Stomach smooth muscle (tissue), 2 donors: ENCODE measurements at regions not wholly inside any gene's neighbourhood (a gene's known extent, or its start where the extent isn't known, plus 50 kb on each side); places are given as distances from the start of the nearest gene placed in this dataset.
A peak's percentile ranks its signal among the peaks of the same experiment; 100 is the strongest.

ENCODE experiments used
- H3K27ac ChIP-seq: one replicate; pipeline ENCODE4 v1.7.0; 2013; ENCODE audit warnings: mild to moderate bottlenecking, low read length, inconsistent platforms
- H3K27me3 ChIP-seq, 2 donors: one replicate each; pipeline ENCODE4 v1.7.0; 2013; ENCODE audit warnings: low read length in 2 of 2; ENCODE audit not compliant: insufficient read depth in 2 of 2, control insufficient read depth in 1 of 2
- H3K36me3 ChIP-seq, 2 donors: one replicate each; pipeline ENCODE4 v1.7.0; 2013; ENCODE audit warnings: low read length in 2 of 2; ENCODE audit not compliant: control insufficient read depth in 2 of 2, insufficient read depth in 2 of 2
- H3K4me1 ChIP-seq: one replicate; pipeline ENCODE4 v1.7.0; 2013; ENCODE audit warnings: low read length; ENCODE audit not compliant: control insufficient read depth, insufficient read depth
- H3K4me3 ChIP-seq, 2 donors: one replicate each; pipeline ENCODE4 v1.7.0; 2013; ENCODE audit warnings: low read length in 2 of 2
- H3K9ac ChIP-seq, 2 donors: one replicate each; pipeline ENCODE4 v1.7.0; 2013; ENCODE audit warnings: low read length in 2 of 2, mild to moderate bottlenecking in 1 of 2
- H3K9me3 ChIP-seq, 2 donors: one replicate each; pipeline ENCODE4 v1.7.0; 2013; ENCODE audit warnings: low read length in 2 of 2; ENCODE audit not compliant: control insufficient read depth in 2 of 2
- donor health status: healthy.
- donor health status: Pancreatic carcinoma.

- no peaks in the 10 kb centered on the region for H3K36me3 ChIP-seq
- peak overlapping the region in 1 of 2 donors; percentile 15 for H3K4me3 ChIP-seq
- H3K27me3 ChIP-seq = no peaks in the 10 kb centered on the region
- H3K4me1 ChIP-seq = peaks cover 16% of the 10 kb centered on the region
- no peaks in the 10 kb centered on the region for H3K9me3 ChIP-seq
- no peak overlapping the region for H3K9ac ChIP-seq
- H3K27ac ChIP-seq = peak overlapping the region; percentile 18
Measured at GRCh38 chr3:188974856-188975599, 196.7 kb upstream of the TPRG1 start.

DNA sequence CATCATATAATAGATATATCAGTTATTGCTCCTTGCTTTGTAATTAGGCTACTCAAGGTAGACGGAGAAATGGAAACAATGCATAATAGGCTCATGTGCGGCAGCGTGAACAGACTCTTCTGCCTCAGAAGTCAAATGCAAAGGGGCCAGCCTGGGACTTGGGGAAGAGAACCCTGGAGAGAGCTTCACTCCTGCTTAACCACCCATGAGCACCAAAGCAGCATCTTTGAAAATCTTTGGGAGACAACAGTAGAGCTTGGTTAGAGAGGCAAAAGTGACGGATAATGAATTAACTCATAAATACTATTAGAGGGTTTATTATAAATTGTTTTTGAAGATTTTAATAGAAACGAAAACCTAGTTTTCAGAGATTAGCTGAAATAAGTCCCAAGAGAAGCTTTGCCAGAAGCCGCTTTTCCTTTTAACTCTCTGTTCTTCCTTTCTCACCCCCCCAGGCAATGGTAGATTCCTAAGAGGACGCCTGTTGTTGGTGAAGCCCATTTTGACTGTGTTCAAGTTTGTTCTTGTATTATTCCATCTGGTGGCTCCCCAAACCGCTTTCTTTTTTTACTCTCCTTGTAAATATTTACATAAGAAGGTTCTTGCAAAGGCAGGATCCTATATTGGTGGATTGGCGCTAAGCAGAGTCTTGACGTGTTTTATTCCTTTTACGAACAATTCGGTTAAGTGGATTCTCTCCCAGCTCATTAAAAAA lies 196.0 kb upstream of the TPRG1 start:
- H3K9ac ChIP-seq = peak overlapping the region in 1 of 2 donors; percentile 36
- no peak overlapping the region for H3K27ac ChIP-seq
- H3K4me1 ChIP-seq = peaks cover 16% of the 10 kb centered on the region
- H3K36me3 ChIP-seq = no peaks in the 10 kb centered on the region
- H3K9me3 ChIP-seq = no peaks in the 10 kb centered on the region
- H3K27me3 ChIP-seq = no peaks in the 10 kb centered on the region
- peak overlapping the region; percentile 40 to 49 for H3K4me3 ChIP-seq

DNA sequence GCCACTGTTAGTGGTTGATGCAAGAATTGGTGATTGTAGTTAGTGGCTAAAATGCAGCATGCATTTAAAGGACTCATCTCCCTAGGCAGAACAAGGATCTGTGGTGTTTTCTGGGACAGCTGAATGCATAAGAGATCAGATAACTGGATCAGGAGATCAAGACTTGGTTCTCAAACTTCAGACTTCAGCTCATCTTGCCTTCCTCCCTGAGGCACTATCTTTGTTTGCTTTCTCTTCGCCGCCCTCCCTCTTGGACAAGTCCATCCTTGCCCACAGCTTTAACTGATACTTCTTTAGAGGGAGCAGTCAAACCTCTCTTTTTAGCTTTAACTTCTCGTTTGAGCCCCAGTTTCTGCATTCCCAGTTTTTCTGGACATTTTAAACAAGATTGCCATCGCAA lies 195.4 kb upstream of the TPRG1 start:
- H3K27ac ChIP-seq = no peak overlapping the region
- H3K4me3 ChIP-seq = peak overlapping the region; percentile 40 to 49

GRCh38 chr3:188978421-188979171 lies 193.2 kb upstream of the TPRG1 start:
- Histone ChIP-seq H3K27me3 (no peaks in the 10 kb centered on the region), H3K4me3 (no peak overlapping the region), H3K9me3 (no peaks in the 10 kb centered on the region), H3K36me3 (no peaks in the 10 kb centered on the region), H3K27ac (no peak overlapping the region), H3K4me1 (peaks cover 16% of the 10 kb centered on the region), H3K9ac (no peak overlapping the region)

More for the DNA sequence above, 195.4 kb upstream of the TPRG1 start:
- Histone ChIP-seq H3K27me3 (no peaks in the 10 kb centered on the region), H3K36me3 (no peaks in the 10 kb centered on the region), H3K9me3 (no peaks in the 10 kb centered on the region), H3K4me1 (peaks cover 16% of the 10 kb centered on the region), H3K9ac (no peak overlapping the region)

- no peaks in the 10 kb centered on the region for H3K36me3 ChIP-seq
- peaks cover 13% of the 10 kb centered on the region for H3K4me1 ChIP-seq
- no peaks in the 10 kb centered on the region for H3K9me3 ChIP-seq
- H3K9ac ChIP-seq = no peak overlapping the region
- no peak overlapping the region for H3K27ac ChIP-seq
- no peak overlapping the region for H3K4me3 ChIP-seq
- H3K27me3 ChIP-seq = no peaks in the 10 kb centered on the region
Measured at GRCh38 chr3:188979248-188979647, 192.5 kb upstream of the TPRG1 start.

DNA sequence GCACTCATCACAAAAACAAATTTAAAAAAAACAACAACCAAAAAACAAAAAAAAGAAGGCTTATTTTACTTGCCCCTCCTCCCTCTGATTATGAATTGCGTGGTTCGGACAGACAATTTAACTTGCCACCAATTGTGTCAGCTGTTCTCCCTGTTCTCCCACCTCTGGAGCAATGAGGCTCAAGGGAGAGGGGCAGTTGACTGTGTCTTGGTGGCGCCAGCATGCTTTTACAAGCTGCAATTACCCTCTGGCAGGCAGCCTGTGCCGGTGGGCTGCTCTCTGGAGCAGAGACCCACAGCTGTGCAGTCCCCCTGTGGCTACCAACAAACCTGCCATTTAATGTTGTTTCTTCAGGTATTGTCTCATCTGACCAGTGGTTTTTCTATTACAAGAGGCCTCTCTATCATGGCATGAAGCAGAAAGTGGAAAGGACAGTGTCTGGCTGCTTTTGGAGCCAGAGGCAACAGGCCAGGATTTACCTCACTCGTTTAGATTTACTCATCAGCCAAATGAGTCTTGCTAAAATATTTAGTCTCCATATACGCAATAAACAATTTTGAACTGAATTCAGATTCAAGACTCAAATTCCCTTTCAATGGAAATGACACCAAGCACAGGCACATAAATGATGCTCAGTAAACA lies 192.0 kb upstream of the TPRG1 start:
- H3K27ac ChIP-seq = no peak overlapping the region

DNA sequence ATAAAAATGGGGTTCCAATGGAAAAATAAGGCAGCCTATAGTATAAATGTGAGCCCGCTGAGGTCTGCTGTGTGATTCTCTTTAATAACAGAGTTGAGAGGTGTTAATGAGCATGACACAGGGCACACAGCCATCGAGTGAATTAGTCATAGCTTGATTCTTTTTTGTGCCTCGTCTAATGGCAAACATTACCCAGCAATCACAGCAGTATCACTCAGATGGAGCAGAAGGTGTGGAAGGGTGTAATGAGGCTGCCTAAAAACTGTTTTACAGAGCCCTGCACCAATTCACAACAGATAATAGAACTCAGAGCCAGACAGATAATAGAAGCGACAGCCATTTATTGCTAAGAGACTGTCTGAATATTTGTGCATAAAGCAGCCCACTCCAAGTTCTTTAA lies 178.6 kb upstream of the TPRG1 start:
- Histone ChIP-seq H3K4me3 (no peak overlapping the region), H3K27ac (no peak overlapping the region), H3K36me3 (no peaks in the 10 kb centered on the region), H3K27me3 (no peaks in the 10 kb centered on the region), H3K9ac (no peak overlapping the region), H3K4me1 (no peaks in the 10 kb centered on the region), H3K9me3 (no peaks in the 10 kb centered on the region)

More for the DNA sequence above, 192.0 kb upstream of the TPRG1 start:
- Histone ChIP-seq H3K4me3 (no peak overlapping the region), H3K9me3 (no peaks in the 10 kb centered on the region), H3K4me1 (peaks cover 12% of the 10 kb centered on the region), H3K27me3 (no peaks in the 10 kb centered on the region), H3K9ac (no peak overlapping the region), H3K36me3 (no peaks in the 10 kb centered on the region)

DNA sequence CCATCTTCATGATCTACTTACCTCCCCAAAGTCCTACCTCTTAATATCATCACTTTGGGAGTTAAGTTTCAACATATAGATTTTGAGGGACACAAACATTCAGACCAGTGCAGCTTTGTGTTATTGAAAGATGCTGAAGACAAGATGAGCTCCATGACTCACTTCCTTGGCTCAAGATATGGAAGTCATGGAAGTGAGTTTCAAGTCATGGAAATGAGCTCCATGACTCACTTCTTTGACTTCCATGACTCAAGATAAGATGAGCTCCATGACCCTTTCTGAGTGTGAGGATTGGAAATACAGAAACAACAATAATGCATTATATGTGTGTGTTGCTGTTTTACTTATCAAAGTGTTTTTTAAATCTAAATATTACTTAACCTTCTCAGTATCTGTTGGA lies 170.2 kb upstream of the TPRG1 start:
- Histone ChIP-seq H3K27ac (no peak overlapping the region), H3K9ac (no peak overlapping the region), H3K27me3 (no peaks in the 10 kb centered on the region), H3K9me3 (no peaks in the 10 kb centered on the region), H3K4me3 (no peak overlapping the region), H3K36me3 (no peaks in the 10 kb centered on the region), H3K4me1 (no peaks in the 10 kb centered on the region)

- Histone ChIP-seq H3K27me3 (no peaks in the 10 kb centered on the region), H3K4me1 (no peaks in the 10 kb centered on the region), H3K4me3 (no peak overlapping the region), H3K27ac (no peak overlapping the region), H3K9me3 (no peaks in the 10 kb centered on the region), H3K36me3 (no peaks in the 10 kb centered on the region), H3K9ac (no peak overlapping the region)
Measured at GRCh38 chr3:189003410-189003809, 168.4 kb upstream of the TPRG1 start.

DNA sequence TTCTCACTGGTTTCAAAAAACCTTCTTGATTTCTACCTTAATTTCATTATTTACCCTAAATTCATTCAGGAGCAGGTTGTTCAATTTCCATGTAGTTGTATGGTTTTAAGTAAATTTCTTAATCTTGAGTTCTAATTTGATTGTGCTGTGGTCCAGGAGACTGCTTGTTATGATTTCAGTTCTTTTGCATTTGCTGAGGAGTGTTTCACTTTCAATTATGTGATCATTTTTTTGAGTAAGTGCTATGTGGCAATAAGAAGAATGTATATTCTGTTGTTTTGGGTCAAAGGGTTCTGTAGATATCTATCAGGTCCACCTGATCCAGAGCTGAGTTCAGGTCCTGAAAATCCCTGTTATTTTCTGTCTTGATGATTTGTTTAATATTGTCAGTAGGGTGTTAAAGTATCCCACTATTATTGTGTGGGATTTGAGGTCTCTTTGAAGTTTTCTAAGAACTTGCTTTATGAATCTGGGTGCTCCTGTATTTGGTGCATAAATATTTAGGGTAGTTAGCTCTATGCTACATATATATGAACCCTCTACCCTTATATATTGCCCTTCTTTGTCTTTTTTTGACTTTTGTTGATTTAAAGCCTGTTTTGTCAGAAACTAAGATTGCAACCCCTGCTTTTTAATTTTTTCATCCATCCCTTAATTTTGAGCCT lies 158.4 kb upstream of the TPRG1 start:
- H3K9me3 ChIP-seq = peaks cover 3 to 6% of the 10 kb centered on the region in 2 donors
- H3K27ac ChIP-seq = no peak overlapping the region
- no peaks in the 10 kb centered on the region for H3K4me1 ChIP-seq
- no peak overlapping the region for H3K4me3 ChIP-seq
- H3K9ac ChIP-seq = no peak overlapping the region
- no peaks in the 10 kb centered on the region for H3K36me3 ChIP-seq
- H3K27me3 ChIP-seq = no peaks in the 10 kb centered on the region
